ENCODE measurements at regions not wholly inside any gene's neighbourhood (a gene's known extent, or its start where the extent isn't known, plus 50 kb on each side); places are given as distances from the start of the nearest gene placed in this dataset.

DNA sequence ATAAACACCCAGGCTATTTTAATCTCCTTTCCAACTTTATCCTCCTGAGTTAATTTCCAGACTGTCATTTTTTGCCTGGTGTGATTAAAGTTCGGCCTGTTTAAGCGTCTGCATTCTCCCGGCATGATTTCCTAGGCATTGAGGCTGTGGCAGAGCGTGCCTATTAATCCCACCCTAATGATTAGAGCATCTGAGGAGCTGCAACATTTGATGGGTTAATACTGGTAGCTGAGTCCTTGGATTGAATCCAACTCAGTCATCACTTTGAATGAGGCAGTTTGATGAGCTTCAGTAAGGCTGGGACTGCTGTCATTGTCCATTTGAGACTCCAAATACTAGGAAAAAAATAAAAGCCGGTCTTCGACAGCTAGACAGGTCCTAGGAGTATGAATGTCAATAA is 882.5 kb downstream of the SLC4A3 start:
- no peak for TF ChIP-seq CTCF (IDR thresholded peaks at IDR 0.05)
- TF ChIP-seq POLR2A (IDR thresholded peaks at IDR 0.05) = no peak
